Panc1 (cell line): ENCODE measurements at regions not wholly inside any gene's neighbourhood (a gene's known extent, or its start where the extent isn't known, plus 50 kb on each side); places are given as distances from the start of the nearest gene placed in this dataset.

Source experiments
- ATAC-seq: fragments of 200-7000 bp; cut with Tn5 transposase; 2 replicates; pipeline ENCODE4 v1.9.1; 2020; ENCODE audit warnings: mild to moderate bottlenecking, moderate library complexity
- BruUV-seq: library from RNA; stranded (reverse); fragments of 400-500 nt; replicated peaks from 2 replicates; lab custom pipeline; 2021; lab: Mats Ljungman, UMichigan
- CTCF ChIA-PET: fragments of 300-600 bp; sonication (Branson Sonifier 250); formaldehyde crosslinking; loops from one replicate; lab custom pipeline; 2022; ENCODE audit warnings: antibody characterized with exemption; lab: Charles Lee
- POLR2A ChIA-PET: fragments of 300-600 bp; sonication (Branson Sonifier 250); formaldehyde crosslinking; loops from one replicate; lab custom pipeline; 2022; ENCODE audit warnings: antibody characterized with exemption; lab: Charles Lee
- DNase-seq: peaks from one replicate; pipeline ENCODE4 v3.0.0-alpha.2; 2010; ENCODE audit warnings: low read depth, low spot score
- H3K27ac ChIP-seq: 2 replicates; pipeline ENCODE4 v1.5.1; 2011; ENCODE audit warnings: mild to moderate bottlenecking, low read length, inconsistent platforms
- H3K27me3 ChIP-seq: fragments of 200-500 bp; sonication (Bioruptor generic); 2 replicates; pipeline ENCODE4 v1.6.0; 2014; ENCODE audit warnings: low read length, inconsistent platforms; ENCODE audit not compliant: control insufficient read depth, insufficient read depth
- H3K36me3 ChIP-seq: fragments of 200-500 bp; sonication (Bioruptor generic); 2 replicates; pipeline ENCODE4 v1.5.1; 2014; ENCODE audit warnings: inconsistent platforms, mild to moderate bottlenecking, low read length, moderate library complexity; ENCODE audit not compliant: control insufficient read depth, insufficient read depth
- H3K4me1 ChIP-seq: 2 replicates; pipeline ENCODE4 v1.5.1; 2011; ENCODE audit warnings: inconsistent platforms, mild to moderate bottlenecking, low read length, moderate library complexity; ENCODE audit not compliant: control insufficient read depth, insufficient read depth
- H3K4me3 ChIP-seq, 2 experiments: 2 replicates each; pipeline ENCODE4 v1.5.1; 2011 to 2012; ENCODE audit warnings: low read depth in 2 of 2, low read length in 2 of 2, mild to moderate bottlenecking in 2 of 2, inconsistent platforms in 1 of 2, moderate library complexity in 1 of 2
- H3K9me3 ChIP-seq: fragments of 200-500 bp; sonication (Bioruptor generic); 2 replicates; pipeline ENCODE4 v1.5.1; 2014; ENCODE audit warnings: low read depth, mild to moderate bottlenecking, inconsistent platforms, low read length, moderate library complexity; ENCODE audit not compliant: control insufficient read depth, insufficient read depth
- POLR2AphosphoS5 ChIP-seq: IDR thresholded peaks from 2 replicates; pipeline ENCODE4 v1.6.1; 2012; ENCODE audit warnings: mild to moderate bottlenecking, low read depth, low read length, moderate library complexity
- SIN3A ChIP-seq: IDR thresholded peaks from 2 replicates; pipeline ENCODE4 v1.6.1; 2012; ENCODE audit warnings: low read depth, mild to moderate bottlenecking, low read length, moderate library complexity, borderline replicate concordance; ENCODE audit not compliant: insufficient read depth
- TCF7L2 ChIP-seq: IDR thresholded peaks from 2 replicates; pipeline ENCODE4 v1.6.1; 2011; ENCODE audit warnings: mild to moderate bottlenecking, low read depth, low read length, inconsistent platforms
- in situ Hi-C: cut with HindIII; loops from 2 replicates; pipeline ENCODE4 v1.10.0; 2016; ENCODE audit warnings: low sequenced_read_pairs, low pct_unique_long_range_greater_than_20kb
- intact Hi-C: fragments of 100-400 bp; cut with micrococcal nuclease; formaldehyde crosslinking; loops from one replicate; pipeline ENCODE4 v1.10.0; 2022; ENCODE audit not compliant: unreplicated experiment
- TF ChIP-seq, protein P1 (sequence below), 2 experiments: IDR thresholded peaks; 2 replicates each; pipeline ENCODE4 v1.6.1; 2011 to 2012; ENCODE audit warnings: low read depth in 2 of 2, control low read depth in 1 of 2, low read length in 1 of 2, mild to moderate bottlenecking in 1 of 2, moderate library complexity in 1 of 2; ENCODE audit not compliant: insufficient read depth in 1 of 2
- TF ChIP-seq, protein P2 (sequence below): fragments of 450-650 bp; IDR thresholded peaks from 2 replicates; pipeline ENCODE4 v1.5.1; 2017; ENCODE audit warnings: mild to moderate bottlenecking

- DNase-seq (no peak), ATAC-seq (no peak)
- H3K4me3 ChIP-seq = no peak overlapping the region
- no peaks in the 10 kb centered on the region for H3K9me3 ChIP-seq
- H3K27ac ChIP-seq = no peak overlapping the region
- POLR2A ChIA-PET = no interaction called here
- no peaks in the 10 kb centered on the region for H3K27me3 ChIP-seq
- no TSS peak for BruUV-seq
- intact Hi-C loops (no loop called here), in situ Hi-C loops (no loop called here)
- no peaks in the 10 kb centered on the region for H3K4me1 ChIP-seq
- TF ChIP-seq SIN3A (no peak), POLR2AphosphoS5 (no peak), TCF7L2 (no peak)
- TF ChIP-seq, protein P1, sequence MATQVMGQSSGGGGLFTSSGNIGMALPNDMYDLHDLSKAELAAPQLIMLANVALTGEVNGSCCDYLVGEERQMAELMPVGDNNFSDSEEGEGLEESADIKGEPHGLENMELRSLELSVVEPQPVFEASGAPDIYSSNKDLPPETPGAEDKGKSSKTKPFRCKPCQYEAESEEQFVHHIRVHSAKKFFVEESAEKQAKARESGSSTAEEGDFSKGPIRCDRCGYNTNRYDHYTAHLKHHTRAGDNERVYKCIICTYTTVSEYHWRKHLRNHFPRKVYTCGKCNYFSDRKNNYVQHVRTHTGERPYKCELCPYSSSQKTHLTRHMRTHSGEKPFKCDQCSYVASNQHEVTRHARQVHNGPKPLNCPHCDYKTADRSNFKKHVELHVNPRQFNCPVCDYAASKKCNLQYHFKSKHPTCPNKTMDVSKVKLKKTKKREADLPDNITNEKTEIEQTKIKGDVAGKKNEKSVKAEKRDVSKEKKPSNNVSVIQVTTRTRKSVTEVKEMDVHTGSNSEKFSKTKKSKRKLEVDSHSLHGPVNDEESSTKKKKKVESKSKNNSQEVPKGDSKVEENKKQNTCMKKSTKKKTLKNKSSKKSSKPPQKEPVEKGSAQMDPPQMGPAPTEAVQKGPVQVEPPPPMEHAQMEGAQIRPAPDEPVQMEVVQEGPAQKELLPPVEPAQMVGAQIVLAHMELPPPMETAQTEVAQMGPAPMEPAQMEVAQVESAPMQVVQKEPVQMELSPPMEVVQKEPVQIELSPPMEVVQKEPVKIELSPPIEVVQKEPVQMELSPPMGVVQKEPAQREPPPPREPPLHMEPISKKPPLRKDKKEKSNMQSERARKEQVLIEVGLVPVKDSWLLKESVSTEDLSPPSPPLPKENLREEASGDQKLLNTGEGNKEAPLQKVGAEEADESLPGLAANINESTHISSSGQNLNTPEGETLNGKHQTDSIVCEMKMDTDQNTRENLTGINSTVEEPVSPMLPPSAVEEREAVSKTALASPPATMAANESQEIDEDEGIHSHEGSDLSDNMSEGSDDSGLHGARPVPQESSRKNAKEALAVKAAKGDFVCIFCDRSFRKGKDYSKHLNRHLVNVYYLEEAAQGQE (IDR thresholded peaks at IDR 0.05; ENCODE audit: insufficient read depth in 1 of 2, low read depth in 2 of 2, low read length in 1 of 2) = no peak
- TF ChIP-seq, protein P2, sequence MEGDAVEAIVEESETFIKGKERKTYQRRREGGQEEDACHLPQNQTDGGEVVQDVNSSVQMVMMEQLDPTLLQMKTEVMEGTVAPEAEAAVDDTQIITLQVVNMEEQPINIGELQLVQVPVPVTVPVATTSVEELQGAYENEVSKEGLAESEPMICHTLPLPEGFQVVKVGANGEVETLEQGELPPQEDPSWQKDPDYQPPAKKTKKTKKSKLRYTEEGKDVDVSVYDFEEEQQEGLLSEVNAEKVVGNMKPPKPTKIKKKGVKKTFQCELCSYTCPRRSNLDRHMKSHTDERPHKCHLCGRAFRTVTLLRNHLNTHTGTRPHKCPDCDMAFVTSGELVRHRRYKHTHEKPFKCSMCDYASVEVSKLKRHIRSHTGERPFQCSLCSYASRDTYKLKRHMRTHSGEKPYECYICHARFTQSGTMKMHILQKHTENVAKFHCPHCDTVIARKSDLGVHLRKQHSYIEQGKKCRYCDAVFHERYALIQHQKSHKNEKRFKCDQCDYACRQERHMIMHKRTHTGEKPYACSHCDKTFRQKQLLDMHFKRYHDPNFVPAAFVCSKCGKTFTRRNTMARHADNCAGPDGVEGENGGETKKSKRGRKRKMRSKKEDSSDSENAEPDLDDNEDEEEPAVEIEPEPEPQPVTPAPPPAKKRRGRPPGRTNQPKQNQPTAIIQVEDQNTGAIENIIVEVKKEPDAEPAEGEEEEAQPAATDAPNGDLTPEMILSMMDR = no peak
- CTCF ChIA-PET = no interaction called here
- H3K36me3 ChIP-seq = no peaks in the 10 kb centered on the region
These were observed 316.6 kb downstream of the POU4F1 start for GRCh38 chr13:78286748-78287147.

DNA sequence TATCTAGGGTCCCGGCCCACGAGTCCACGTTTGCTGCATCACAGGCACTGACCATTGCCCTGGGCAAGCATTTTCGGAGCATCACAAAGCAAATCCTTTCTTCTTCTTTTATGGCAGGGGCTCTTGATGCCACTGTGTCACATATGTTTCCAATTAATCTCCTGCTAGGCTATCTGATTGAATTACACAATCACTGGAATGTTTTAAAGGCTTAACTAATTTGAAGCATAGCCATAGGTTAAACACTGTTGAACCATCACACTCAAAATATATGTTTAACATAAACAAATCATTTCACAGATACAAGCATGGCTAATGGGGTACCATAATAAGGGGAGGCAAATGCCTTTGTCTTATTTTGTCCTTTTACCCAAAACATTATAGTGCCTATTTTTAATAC is 338.3 kb downstream of the POU4F1 start:
- H3K27ac ChIP-seq = no peak overlapping the region
- TF ChIP-seq, protein P1 (IDR thresholded peaks at IDR 0.05; ENCODE audit: insufficient read depth in 1 of 2, low read depth in 2 of 2, low read length in 1 of 2) = no peak
- TF ChIP-seq TCF7L2 (no peak), SIN3A (no peak), POLR2AphosphoS5 (no peak)
- TF ChIP-seq, protein P2 = no peak
- H3K9me3 ChIP-seq = no peaks in the 10 kb centered on the region
- no peak overlapping the region for H3K4me3 ChIP-seq
- in situ Hi-C loops = no loop called here
- ATAC-seq (no peak), DNase-seq (no peak)
- ChIA-PET CTCF (no interaction called here), POLR2A (no interaction called here)
- H3K27me3 ChIP-seq = no peaks in the 10 kb centered on the region
- no peaks in the 10 kb centered on the region for H3K4me1 ChIP-seq
- H3K36me3 ChIP-seq = no peaks in the 10 kb centered on the region
- intact Hi-C loops = no loop called here
- BruUV-seq = no TSS peak
